Endodermal cell (in vitro differentiated cells): ENCODE measurements at regions not wholly inside any gene's neighbourhood (a gene's known extent, or its start where the extent isn't known, plus 50 kb on each side); places are given as distances from the start of the nearest gene placed in this dataset.

Experiments
- DNase-seq: peaks from one replicate; pipeline ENCODE4 v3.0.0-alpha.2; 2017
- H3K27ac ChIP-seq: 2 replicates; pipeline ENCODE4 v1.5.1; 2013; ENCODE audit warnings: mild to moderate bottlenecking, low read depth, low read length, moderate library complexity
- H3K27me3 ChIP-seq: 2 replicates; pipeline ENCODE4 v1.6.1; 2013; ENCODE audit warnings: mild to moderate bottlenecking, low read length, moderate library complexity; ENCODE audit not compliant: insufficient read depth, control insufficient read depth, poor library complexity, severe bottlenecking
- H3K36me3 ChIP-seq: 2 replicates; pipeline ENCODE4 v1.7.0; 2013; ENCODE audit warnings: mild to moderate bottlenecking, low read length, moderate library complexity; ENCODE audit not compliant: control insufficient read depth, insufficient read depth
- H3K4me1 ChIP-seq: one replicate; pipeline ENCODE4 v1.7.0; 2013; ENCODE audit warnings: low read length; ENCODE audit not compliant: control insufficient read depth, insufficient read depth
- H3K4me3 ChIP-seq: 2 replicates; pipeline ENCODE4 v1.5.1; 2013; ENCODE audit warnings: mild to moderate bottlenecking, low read length, moderate library complexity
- H3K9ac ChIP-seq: 2 replicates; pipeline ENCODE4 v1.6.1; 2013; ENCODE audit warnings: mild to moderate bottlenecking, low read length, moderate library complexity; ENCODE audit not compliant: poor library complexity, severe bottlenecking; ENCODE audit errors: extremely low read depth
- H3K9me3 ChIP-seq: 2 replicates; pipeline ENCODE4 v1.6.1; 2013; ENCODE audit warnings: mild to moderate bottlenecking, low read length, moderate library complexity; ENCODE audit not compliant: control insufficient read depth
- H3K27ac Mint-ChIP-seq: 2 replicates; pipeline ENCODE4 v1.8.0; 2020; ENCODE audit warnings: mixed read lengths
- H3K27me3 Mint-ChIP-seq: 2 replicates; pipeline ENCODE4 v1.8.0; 2021; ENCODE audit warnings: mild to moderate bottlenecking, mixed read lengths; ENCODE audit not compliant: insufficient read depth
- H3K36me3 Mint-ChIP-seq: 2 replicates; pipeline ENCODE4 v1.8.0; 2020; ENCODE audit warnings: low read depth, mixed read lengths
- H3K4me1 Mint-ChIP-seq: 2 replicates; pipeline ENCODE4 v1.8.0; 2020; ENCODE audit warnings: mixed read lengths
- H3K4me3 Mint-ChIP-seq: 2 replicates; pipeline ENCODE4 v1.8.0; 2020; ENCODE audit warnings: mild to moderate bottlenecking, moderate library complexity, mixed read lengths
- H3K9me3 Mint-ChIP-seq: 2 replicates; pipeline ENCODE4 v1.8.0; 2020; ENCODE audit warnings: mild to moderate bottlenecking, mixed read lengths
- CTCF ChIP-seq: fragments of 200-600 bp; sonication (generic); conservative IDR thresholded peaks from 2 replicates; pipeline ENCODE4 v1.5.0; 2021; ENCODE audit warnings: antibody characterized with exemption, mild to moderate bottlenecking
- WGBS, 2 experiments: methylation state at CpG; one replicate each; pipeline versions ENCODE4 v1.1.5 to v1.1.7; 2013; ENCODE audit warnings: missing lambda C conversion rate in 2 of 2, mixed read lengths in 1 of 2; ENCODE audit not compliant: insufficient coverage in 1 of 2, insufficient read length in 1 of 2; 5-methylcytosine and 5-hydroxymethylcytosine counted together

DNA sequence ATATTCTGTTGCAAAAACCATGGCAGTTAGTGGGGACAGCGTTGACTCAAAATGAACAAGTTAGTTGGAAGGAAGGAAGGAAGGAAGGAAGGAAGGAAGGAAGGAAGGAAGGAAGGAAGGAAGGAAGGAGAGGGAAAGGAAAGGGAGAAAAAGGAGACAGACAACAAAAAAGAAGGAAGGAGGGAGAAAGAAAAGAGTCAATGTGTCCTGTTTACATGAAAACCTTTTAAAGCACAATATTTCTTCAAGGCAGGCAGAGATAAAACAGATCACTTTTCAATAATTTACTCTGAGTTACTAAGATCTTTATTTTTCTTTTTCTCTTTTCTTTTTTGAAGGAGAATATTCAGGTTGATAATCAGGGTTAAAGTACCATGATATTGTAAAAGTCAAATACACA, 99.4 kb downstream of the CCER1 start:
- DNase-seq: no peak
- no peak overlapping the region for H3K27ac ChIP-seq
- WGBS, 2 experiments: 100% methylated on average over 1 of the region's 1 CpG; no CpG with 5 or more reads in 1 of the 2 experiments
- Mint-ChIP-seq H3K27ac (no peak overlapping the region), H3K27me3 (no peaks in the 10 kb centered on the region), H3K36me3 (no peaks in the 10 kb centered on the region), H3K9me3 (no peaks in the 10 kb centered on the region), H3K4me3 (no peak overlapping the region), H3K4me1 (peaks cover 8% of the 10 kb centered on the region)
- no peaks in the 10 kb centered on the region for H3K27me3 ChIP-seq
- H3K9me3 ChIP-seq: no peaks in the 10 kb centered on the region
- TF ChIP-seq CTCF: no peak
- no peaks in the 10 kb centered on the region for H3K36me3 ChIP-seq
- no peak overlapping the region for H3K4me3 ChIP-seq
- H3K4me1 ChIP-seq: peaks cover 3% of the 10 kb centered on the region
- no peak overlapping the region for H3K9ac ChIP-seq

- Histone ChIP-seq H3K4me3 (no peak overlapping the region), H3K9ac (no peak overlapping the region), H3K27me3 (no peaks in the 10 kb centered on the region), H3K27ac (no peak overlapping the region), H3K9me3 (no peaks in the 10 kb centered on the region), H3K4me1 (peaks cover 3% of the 10 kb centered on the region), H3K36me3 (no peaks in the 10 kb centered on the region)
- Mint-ChIP-seq H3K36me3 (no peaks in the 10 kb centered on the region), H3K27ac (no peak overlapping the region), H3K4me3 (no peak overlapping the region), H3K4me1 (peaks cover 8% of the 10 kb centered on the region), H3K27me3 (no peaks in the 10 kb centered on the region), H3K9me3 (no peaks in the 10 kb centered on the region)
- TF ChIP-seq CTCF: peak; percentile 89
- WGBS, 2 experiments: 55 to 80% methylated on average over 4 to 8 of the region's 8 CpGs
- DNase-seq: peak; percentile 58
These were observed 100.8 kb downstream of the CCER1 start for GRCh38 chr12:90854136-90854689.

GRCh38 chr12:90851800-90852718, 102.9 kb downstream of the CCER1 start:
- Mint-ChIP-seq H3K4me1 (peaks cover 6% of the 10 kb centered on the region), H3K9me3 (no peaks in the 10 kb centered on the region)
- WGBS, 2 experiments: 93 to 100% methylated on average over 1 to 2 of the region's 2 CpGs

More at GRCh38 chr12:90851800-90852718, 102.9 kb downstream of the CCER1 start:
- H3K27me3 Mint-ChIP-seq: no peaks in the 10 kb centered on the region
- Histone ChIP-seq H3K9ac (no peak overlapping the region), H3K4me1 (peaks cover 3% of the 10 kb centered on the region), H3K9me3 (no peaks in the 10 kb centered on the region), H3K27ac (no peak overlapping the region), H3K36me3 (no peaks in the 10 kb centered on the region), H3K4me3 (peak overlapping the region; percentile 20), H3K27me3 (no peaks in the 10 kb centered on the region)
- H3K27ac Mint-ChIP-seq: no peak overlapping the region
- no peak overlapping the region for H3K4me3 Mint-ChIP-seq
- H3K36me3 Mint-ChIP-seq: no peaks in the 10 kb centered on the region
- no peak for DNase-seq
- TF ChIP-seq CTCF: no peak
